Activated CD8-positive, alpha-beta memory T cell treated with anti-CD3 and anti-CD28 coated beads, Interleukin-2, amount 50 U/mL, for 1 hour (primary cell): ENCODE measurements at regions not wholly inside any gene's neighbourhood (a gene's known extent, or its start where the extent isn't known, plus 50 kb on each side); places are given as distances from the start of the nearest gene placed in this dataset.

Experiments used
- DNase-seq: peaks from one replicate; pipeline ENCODE4 v3.0.0-alpha.2; 2020; ENCODE audit errors: extremely low read depth

- no peak for DNase-seq
Measured at GRCh38 chr12:81958406-81958805, 199.3 kb upstream of the PPFIA2 start.

- DNase-seq = no peak
Measured at GRCh38 chr12:81957631-81958030, 198.5 kb upstream of the PPFIA2 start.

GRCh38 chr12:81956468-81956860, 197.3 kb upstream of the PPFIA2 start:
- DNase-seq = no peak

GRCh38 chr12:81953541-81953940, 194.4 kb upstream of the PPFIA2 start:
- DNase-seq = no peak

GRCh38 chr12:81950871-81951270, 191.7 kb upstream of the PPFIA2 start:
- DNase-seq = no peak

GRCh38 chr12:81949841-81950308, 190.7 kb upstream of the PPFIA2 start:
- no peak for DNase-seq

GRCh38 chr12:81949416-81949815, 190.3 kb upstream of the PPFIA2 start:
- DNase-seq = no peak

- DNase-seq = no peak
Measured at GRCh38 chr12:81944886-81945285, 185.7 kb upstream of the PPFIA2 start.

GRCh38 chr12:81942594-81942993, 183.4 kb upstream of the PPFIA2 start:
- DNase-seq = no peak

GRCh38 chr12:81930037-81930436, 170.9 kb upstream of the PPFIA2 start:
- no peak for DNase-seq

- DNase-seq = no peak
Measured at GRCh38 chr12:81896771-81897170, 137.6 kb upstream of the PPFIA2 start.

GRCh38 chr12:81888961-81889360, 129.8 kb upstream of the PPFIA2 start:
- DNase-seq = no peak

GRCh38 chr12:81888106-81888740, 129.1 kb upstream of the PPFIA2 start:
- no peak for DNase-seq

GRCh38 chr12:81874586-81874985, 115.4 kb upstream of the PPFIA2 start:
- DNase-seq = no peak

GRCh38 chr12:81874166-81874565, 115.0 kb upstream of the PPFIA2 start:
- DNase-seq = no peak

GRCh38 chr12:81872400-81872799, 113.2 kb upstream of the PPFIA2 start:
- no peak for DNase-seq

- DNase-seq = no peak
Measured at GRCh38 chr12:81866081-81866480, 106.9 kb upstream of the PPFIA2 start.

GRCh38 chr12:81863406-81863805, 104.3 kb upstream of the PPFIA2 start:
- no peak for DNase-seq

GRCh38 chr12:81859521-81859920, 100.4 kb upstream of the PPFIA2 start:
- DNase-seq = no peak

GRCh38 chr12:81843599-81843998, 84.4 kb upstream of the PPFIA2 start:
- no peak for DNase-seq

GRCh38 chr12:81835783-81836182, 76.6 kb upstream of the PPFIA2 start:
- DNase-seq = no peak

- DNase-seq = no peak
Measured at GRCh38 chr12:81819991-81820633, 61.0 kb upstream of the PPFIA2 start.

GRCh38 chr12:81815611-81816010, 56.5 kb upstream of the PPFIA2 start:
- DNase-seq = no peak

- no peak for DNase-seq
Measured at GRCh38 chr12:81811778-81812125, 52.6 kb upstream of the PPFIA2 start.
